Brain microvascular endothelial cell (primary cell): ENCODE measurements at regions not wholly inside any gene's neighbourhood (a gene's known extent, or its start where the extent isn't known, plus 50 kb on each side); places are given as distances from the start of the nearest gene placed in this dataset.

Experiments used
- DNase-seq: peaks from one replicate; pipeline ENCODE4 v3.0.0-alpha.2; 2020
- H3K27ac ChIP-seq: fragments of 250-450 bp; sonication (Bioruptor Pico); 2 replicates; pipeline ENCODE4 v1.5.1; 2020; ENCODE audit warnings: mild to moderate bottlenecking, moderate library complexity
- H3K27me3 ChIP-seq: fragments of 250-450 bp; sonication (Bioruptor Pico); replicated peaks from 2 replicates; pipeline ENCODE4 v1.5.1; 2020; ENCODE audit warnings: mild to moderate bottlenecking
- H3K36me3 ChIP-seq: fragments of 250-450 bp; sonication (Bioruptor Pico); replicated peaks from 2 replicates; pipeline ENCODE4 v1.5.1; 2020; ENCODE audit warnings: mild to moderate bottlenecking
- H3K4me3 ChIP-seq: 2 replicates; pipeline ENCODE4 v1.5.1; 2011; ENCODE audit warnings: low read depth, mild to moderate bottlenecking, control low read depth, low read length, moderate library complexity
- in situ Hi-C: cut with HindIII; loops from 2 replicates; pipeline ENCODE4 v1.10.0; 2017; ENCODE audit warnings: low sequenced_read_pairs, low pct_ligation_motif_present
- TF ChIP-seq, protein P1 (sequence below): IDR thresholded peaks from 2 replicates; pipeline ENCODE4 v1.5.1; 2011; ENCODE audit warnings: low read depth, mild to moderate bottlenecking, moderate library complexity, low read length, control low read depth, inconsistent platforms; ENCODE audit errors: missing control alignments

DNA sequence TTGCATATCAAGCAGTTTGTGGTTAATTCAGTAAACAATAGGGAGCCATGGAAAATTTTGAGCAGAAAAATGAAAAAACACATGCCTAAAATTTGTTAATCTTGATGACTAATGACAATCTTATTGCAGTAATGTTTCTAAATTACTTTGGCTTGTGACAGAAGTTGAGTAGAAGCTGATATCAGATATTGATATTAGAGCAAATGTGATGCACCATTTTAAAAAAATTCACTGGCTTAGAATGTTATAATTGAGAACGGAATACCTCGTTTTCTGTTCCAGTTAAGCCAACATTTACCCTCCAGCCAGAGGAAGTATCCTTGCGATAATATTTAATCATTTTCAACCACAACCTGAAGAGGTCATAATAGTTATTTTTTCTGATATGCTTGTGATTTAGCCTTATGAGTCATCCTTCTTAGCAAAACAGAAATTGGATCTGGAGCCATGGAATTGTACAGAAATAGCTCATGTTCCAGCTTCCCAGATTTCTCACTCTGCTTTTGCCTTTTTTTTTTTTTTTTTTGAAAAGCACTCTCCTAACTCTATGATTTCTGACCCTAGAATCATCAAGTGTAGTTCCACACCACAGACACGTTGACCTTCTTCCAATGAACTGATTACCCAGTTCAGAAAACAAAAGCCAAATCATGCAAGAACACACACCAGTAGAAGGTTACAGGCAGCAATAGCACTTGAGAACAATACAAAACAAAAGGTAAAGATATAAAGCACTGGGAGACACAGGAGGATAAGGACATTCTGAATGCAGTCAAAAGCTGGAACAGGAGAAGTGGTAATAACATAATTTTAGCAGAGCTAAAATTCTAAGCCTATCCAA lies 96.8 kb upstream of the PHYHIPL start:
- peak; percentile 48 for DNase-seq
- H3K36me3 ChIP-seq, result no peaks in the 10 kb centered on the region
- in situ Hi-C loops, result no loop called here
- H3K4me3 ChIP-seq, result no peak overlapping the region
- TF ChIP-seq, protein P1, sequence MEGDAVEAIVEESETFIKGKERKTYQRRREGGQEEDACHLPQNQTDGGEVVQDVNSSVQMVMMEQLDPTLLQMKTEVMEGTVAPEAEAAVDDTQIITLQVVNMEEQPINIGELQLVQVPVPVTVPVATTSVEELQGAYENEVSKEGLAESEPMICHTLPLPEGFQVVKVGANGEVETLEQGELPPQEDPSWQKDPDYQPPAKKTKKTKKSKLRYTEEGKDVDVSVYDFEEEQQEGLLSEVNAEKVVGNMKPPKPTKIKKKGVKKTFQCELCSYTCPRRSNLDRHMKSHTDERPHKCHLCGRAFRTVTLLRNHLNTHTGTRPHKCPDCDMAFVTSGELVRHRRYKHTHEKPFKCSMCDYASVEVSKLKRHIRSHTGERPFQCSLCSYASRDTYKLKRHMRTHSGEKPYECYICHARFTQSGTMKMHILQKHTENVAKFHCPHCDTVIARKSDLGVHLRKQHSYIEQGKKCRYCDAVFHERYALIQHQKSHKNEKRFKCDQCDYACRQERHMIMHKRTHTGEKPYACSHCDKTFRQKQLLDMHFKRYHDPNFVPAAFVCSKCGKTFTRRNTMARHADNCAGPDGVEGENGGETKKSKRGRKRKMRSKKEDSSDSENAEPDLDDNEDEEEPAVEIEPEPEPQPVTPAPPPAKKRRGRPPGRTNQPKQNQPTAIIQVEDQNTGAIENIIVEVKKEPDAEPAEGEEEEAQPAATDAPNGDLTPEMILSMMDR, result no peak
- no peak overlapping the region for H3K27ac ChIP-seq
- no peaks in the 10 kb centered on the region for H3K27me3 ChIP-seq

DNA sequence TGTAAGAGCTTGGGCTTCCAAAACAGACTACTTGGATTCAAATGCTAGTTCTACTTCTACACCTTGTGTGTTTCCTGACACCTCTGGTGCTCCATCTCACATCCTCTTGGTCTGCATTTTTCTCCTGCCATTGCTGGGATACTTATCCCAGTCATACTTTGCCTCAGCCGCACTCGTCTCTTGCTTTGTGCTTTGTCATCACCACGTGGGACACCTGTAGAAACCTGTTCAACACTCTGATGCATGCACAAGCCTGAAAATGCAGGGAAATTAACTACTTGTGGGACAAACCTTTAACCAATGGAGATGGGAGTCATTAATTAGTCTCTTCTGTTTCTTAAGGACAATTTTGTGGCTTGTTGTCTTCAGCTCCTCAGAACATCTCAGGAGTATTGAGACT lies 94.2 kb upstream of the PHYHIPL start:
- in situ Hi-C loops, result no loop called here
- TF ChIP-seq, protein P1, result no peak
- H3K36me3 ChIP-seq, result no peaks in the 10 kb centered on the region
- no peak overlapping the region for H3K4me3 ChIP-seq
- H3K27me3 ChIP-seq, result no peaks in the 10 kb centered on the region
- no peak overlapping the region for H3K27ac ChIP-seq
- DNase-seq, result no peak

DNA sequence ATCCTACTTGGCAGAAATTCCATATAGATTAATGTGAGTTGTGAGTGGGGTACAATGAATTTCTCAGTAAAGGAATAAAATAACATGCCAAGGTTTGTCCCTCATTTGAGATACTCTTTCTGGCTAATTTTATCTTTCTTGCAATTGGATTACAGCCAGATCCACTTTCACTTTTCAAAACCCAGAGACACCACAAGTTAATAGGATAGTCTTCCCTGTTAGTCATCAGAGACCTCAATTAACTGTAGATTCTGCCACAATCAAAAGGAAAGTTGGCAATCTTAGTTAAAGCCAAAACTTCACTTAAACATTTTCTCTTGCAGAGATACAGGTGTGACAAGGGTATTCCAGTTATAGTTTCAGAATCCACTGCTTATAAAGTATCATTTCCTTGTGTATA lies 91.4 kb upstream of the PHYHIPL start:
- in situ Hi-C loops, result no loop called here
- TF ChIP-seq, protein P1, result no peak
- H3K36me3 ChIP-seq, result no peaks in the 10 kb centered on the region
- DNase-seq, result no peak
- H3K4me3 ChIP-seq, result no peak overlapping the region
- H3K27me3 ChIP-seq, result no peaks in the 10 kb centered on the region
- H3K27ac ChIP-seq, result no peak overlapping the region

DNA sequence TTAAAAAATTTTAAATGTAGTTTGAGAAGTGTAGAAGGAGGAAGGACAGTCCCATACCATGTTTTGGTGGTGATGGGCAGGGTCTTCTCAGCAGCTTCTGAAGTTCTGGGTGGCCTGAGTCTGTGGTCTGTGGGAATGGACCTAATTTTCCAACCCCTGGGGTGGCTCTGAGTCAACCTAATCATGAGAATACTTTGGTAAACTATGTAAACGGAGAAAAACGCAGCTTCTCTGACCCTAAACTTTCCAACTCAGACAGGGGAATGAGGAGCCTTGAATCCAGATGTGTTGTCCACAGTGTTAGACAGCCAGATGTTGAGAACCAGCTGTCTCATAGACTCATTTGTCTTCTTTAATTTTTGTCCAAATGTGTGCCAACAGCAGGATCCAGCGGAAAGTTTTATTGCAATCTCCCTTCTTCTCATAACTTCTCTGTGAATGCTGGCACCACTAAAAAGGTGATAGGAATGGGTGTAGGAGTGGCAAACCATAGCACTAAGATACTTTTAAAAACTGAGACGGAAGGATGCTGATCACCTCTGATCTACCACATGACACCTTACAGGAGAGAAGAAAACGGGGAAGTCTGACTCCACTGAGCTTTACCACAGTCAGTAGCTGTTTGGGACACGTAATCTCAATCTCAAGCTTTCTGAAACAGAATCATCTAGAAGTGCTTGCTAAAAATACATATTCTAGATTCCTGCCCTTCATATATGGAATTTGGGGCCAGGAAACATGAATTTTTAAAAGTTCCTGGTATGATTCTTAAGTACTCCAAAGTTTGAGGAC lies 90.5 kb upstream of the PHYHIPL start:
- DNase-seq, result no peak
- TF ChIP-seq, protein P1, result no peak
- no peak overlapping the region for H3K27ac ChIP-seq
- H3K36me3 ChIP-seq, result no peaks in the 10 kb centered on the region
- no peaks in the 10 kb centered on the region for H3K27me3 ChIP-seq
- H3K4me3 ChIP-seq, result no peak overlapping the region
- in situ Hi-C loops, result no loop called here

DNA sequence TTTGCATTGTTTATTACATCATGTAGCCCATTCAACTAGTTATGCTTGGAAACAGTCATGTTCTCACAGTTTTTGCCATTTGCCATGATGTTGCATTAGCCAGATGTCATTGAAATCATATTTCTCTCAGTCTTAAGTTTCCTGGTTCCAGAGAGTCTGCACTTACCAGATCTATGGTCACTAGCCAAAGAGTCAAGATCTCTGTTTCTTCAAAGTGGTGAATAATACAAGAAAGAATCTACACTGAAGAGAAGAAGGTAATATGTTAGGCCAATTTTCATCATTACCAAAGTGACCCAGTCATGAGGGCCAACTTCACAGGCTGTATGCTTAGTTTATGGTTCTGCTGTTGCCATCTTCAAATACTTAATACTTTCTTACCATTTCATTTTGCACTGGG lies 89.0 kb upstream of the PHYHIPL start:
- TF ChIP-seq, protein P1, result no peak
- in situ Hi-C loops, result no loop called here
- Histone ChIP-seq H3K27ac (no peak overlapping the region), H3K36me3 (no peaks in the 10 kb centered on the region), H3K27me3 (no peaks in the 10 kb centered on the region), H3K4me3 (no peak overlapping the region)
- no peak for DNase-seq
